ENCODE measurements at regions not wholly inside any gene's neighbourhood (a gene's known extent, or its start where the extent isn't known, plus 50 kb on each side); places are given as distances from the start of the nearest gene placed in this dataset.

DNA sequence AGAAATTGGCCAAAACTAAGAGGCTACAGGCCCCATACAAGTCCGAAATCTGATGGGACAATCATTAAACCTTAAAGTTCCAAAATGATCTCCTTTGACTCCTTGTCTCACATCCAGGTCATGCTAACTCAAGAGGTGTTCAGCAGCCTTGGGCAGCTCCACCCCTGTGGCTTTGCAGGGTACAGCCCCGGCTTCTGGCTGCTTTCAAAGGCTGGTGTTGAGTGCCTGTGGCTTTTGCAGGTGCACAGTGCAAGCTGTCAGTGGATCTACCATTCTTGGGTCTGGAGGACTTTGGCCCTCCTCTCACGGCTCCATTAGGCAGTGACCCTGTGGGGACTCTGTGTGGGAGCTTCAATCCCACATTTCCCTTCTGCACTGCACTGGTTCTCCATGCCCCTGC, 329.1 kb upstream of the MAD2L1 start:
- Mint-ChIP-seq H3K4me1 (no peaks in the 10 kb centered on the region), H3K9me3 (peaks cover 2% of the 10 kb centered on the region), H3K4me3 (no peak overlapping the region), H3K27me3 (ENCODE audit: low read depth) (no peaks in the 10 kb centered on the region), H3K27ac (ENCODE audit: unreplicated experiment) (no peak overlapping the region), H3K36me3 (ENCODE audit: low read depth) (no peaks in the 10 kb centered on the region)
- TF ChIP-seq, protein P1, sequence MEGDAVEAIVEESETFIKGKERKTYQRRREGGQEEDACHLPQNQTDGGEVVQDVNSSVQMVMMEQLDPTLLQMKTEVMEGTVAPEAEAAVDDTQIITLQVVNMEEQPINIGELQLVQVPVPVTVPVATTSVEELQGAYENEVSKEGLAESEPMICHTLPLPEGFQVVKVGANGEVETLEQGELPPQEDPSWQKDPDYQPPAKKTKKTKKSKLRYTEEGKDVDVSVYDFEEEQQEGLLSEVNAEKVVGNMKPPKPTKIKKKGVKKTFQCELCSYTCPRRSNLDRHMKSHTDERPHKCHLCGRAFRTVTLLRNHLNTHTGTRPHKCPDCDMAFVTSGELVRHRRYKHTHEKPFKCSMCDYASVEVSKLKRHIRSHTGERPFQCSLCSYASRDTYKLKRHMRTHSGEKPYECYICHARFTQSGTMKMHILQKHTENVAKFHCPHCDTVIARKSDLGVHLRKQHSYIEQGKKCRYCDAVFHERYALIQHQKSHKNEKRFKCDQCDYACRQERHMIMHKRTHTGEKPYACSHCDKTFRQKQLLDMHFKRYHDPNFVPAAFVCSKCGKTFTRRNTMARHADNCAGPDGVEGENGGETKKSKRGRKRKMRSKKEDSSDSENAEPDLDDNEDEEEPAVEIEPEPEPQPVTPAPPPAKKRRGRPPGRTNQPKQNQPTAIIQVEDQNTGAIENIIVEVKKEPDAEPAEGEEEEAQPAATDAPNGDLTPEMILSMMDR (conservative IDR thresholded peaks at IDR 0.05) = no peak
- DNase-seq (ENCODE audit: low read depth, low spot score) = no peak

DNA sequence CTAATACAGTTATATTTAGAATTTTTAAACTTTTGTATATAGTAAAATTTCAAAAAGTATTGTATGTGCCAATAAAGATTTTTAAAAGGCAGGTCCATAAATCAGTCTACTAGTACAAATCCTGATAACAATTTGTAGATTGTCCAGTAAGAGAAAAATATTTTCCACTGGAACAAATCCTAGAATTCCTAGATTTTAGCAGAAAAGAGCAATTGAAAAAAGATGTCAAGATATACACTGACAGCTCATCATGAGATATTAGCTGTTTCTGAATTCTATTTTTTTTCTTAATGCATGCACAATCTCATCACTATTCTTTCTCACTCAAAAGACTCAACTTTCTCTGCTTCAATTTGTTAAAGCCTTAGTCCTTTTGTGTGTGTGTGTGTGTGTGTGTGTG, 289.2 kb upstream of the MAD2L1 start:
- Mint-ChIP-seq H3K36me3 (ENCODE audit: low read depth) (no peaks in the 10 kb centered on the region), H3K9me3 (no peaks in the 10 kb centered on the region), H3K27ac (ENCODE audit: unreplicated experiment) (no peak overlapping the region), H3K4me1 (no peaks in the 10 kb centered on the region), H3K4me3 (no peak overlapping the region), H3K27me3 (ENCODE audit: low read depth) (no peaks in the 10 kb centered on the region)
- DNase-seq (ENCODE audit: low read depth, low spot score) = no peak
- TF ChIP-seq, protein P1 (conservative IDR thresholded peaks at IDR 0.05) = no peak

DNA sequence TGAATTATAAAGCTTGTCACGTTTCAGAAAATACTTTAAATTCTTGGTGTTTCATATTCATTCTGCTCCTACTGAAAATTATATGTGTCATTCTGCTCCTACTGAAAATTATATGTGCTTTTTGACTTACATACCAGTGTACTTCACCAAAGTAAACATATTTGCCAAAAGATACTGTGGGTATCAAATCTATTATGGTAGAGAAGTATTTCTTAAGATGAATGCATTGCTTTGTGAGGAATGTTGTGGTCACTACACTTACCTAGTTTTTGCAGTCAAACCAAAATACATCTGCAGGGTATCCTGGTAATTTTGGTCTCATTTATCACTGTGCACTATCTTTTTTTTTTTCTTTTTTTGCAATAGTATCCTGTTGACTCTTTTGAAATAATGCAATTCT, 287.7 kb upstream of the MAD2L1 start:
- H3K4me1 Mint-ChIP-seq = no peaks in the 10 kb centered on the region
- no peak overlapping the region for H3K27ac Mint-ChIP-seq (ENCODE audit: unreplicated experiment)
- no peak for DNase-seq (ENCODE audit: low read depth, low spot score)
- no peak overlapping the region for H3K4me3 Mint-ChIP-seq
- H3K9me3 Mint-ChIP-seq = no peaks in the 10 kb centered on the region
- no peaks in the 10 kb centered on the region for H3K27me3 Mint-ChIP-seq (ENCODE audit: low read depth)
- TF ChIP-seq, protein P1 (conservative IDR thresholded peaks at IDR 0.05) = no peak
- H3K36me3 Mint-ChIP-seq (ENCODE audit: low read depth) = no peaks in the 10 kb centered on the region

DNA sequence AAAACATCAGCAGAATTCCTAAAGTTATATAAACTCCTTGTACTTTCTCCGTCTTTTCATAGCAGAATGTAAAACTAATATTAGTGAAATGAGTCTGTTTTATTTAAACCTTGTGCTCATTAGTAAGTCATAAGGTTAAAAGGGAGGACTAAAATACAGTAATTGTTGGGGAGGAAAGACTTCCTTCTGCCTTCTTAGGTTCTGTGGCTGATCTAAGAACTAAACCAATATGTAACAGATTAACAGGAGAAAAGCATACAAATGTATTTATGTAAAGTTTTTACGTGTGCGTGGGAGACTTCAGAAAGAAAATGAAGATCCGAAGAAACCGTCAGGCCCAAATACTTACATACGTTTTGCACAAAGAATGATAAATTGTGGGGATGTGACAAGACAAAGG, 286.6 kb upstream of the MAD2L1 start:
- TF ChIP-seq, protein P1 (conservative IDR thresholded peaks at IDR 0.05) = no peak
- H3K36me3 Mint-ChIP-seq (ENCODE audit: low read depth) = no peaks in the 10 kb centered on the region
- H3K4me1 Mint-ChIP-seq = no peaks in the 10 kb centered on the region
- no peak overlapping the region for H3K27ac Mint-ChIP-seq (ENCODE audit: unreplicated experiment)
- H3K27me3 Mint-ChIP-seq (ENCODE audit: low read depth) = no peaks in the 10 kb centered on the region
- no peak for DNase-seq (ENCODE audit: low read depth, low spot score)
- no peaks in the 10 kb centered on the region for H3K9me3 Mint-ChIP-seq
- H3K4me3 Mint-ChIP-seq = no peak overlapping the region

DNA sequence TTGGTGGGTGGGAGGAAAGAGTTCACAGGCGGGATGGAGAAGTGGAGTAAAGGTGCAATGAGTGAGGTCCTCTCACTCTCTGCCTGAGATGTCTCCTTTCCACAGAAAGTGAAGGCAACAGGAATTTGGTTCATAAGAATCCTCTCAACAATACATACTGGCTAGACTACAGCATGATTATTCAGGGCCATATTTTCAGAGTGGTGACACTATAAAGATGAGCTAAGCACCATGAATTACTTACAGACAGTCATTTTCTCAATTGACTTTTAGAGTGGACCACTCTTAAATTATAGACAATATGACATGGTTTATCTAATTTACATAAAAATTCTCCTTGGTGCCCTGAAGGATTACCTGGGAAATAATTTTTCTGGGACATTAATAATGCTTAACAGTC, 286.1 kb upstream of the MAD2L1 start:
- H3K36me3 Mint-ChIP-seq (ENCODE audit: low read depth) = no peaks in the 10 kb centered on the region
- no peaks in the 10 kb centered on the region for H3K27me3 Mint-ChIP-seq (ENCODE audit: low read depth)
- H3K4me1 Mint-ChIP-seq = no peaks in the 10 kb centered on the region
- no peaks in the 10 kb centered on the region for H3K9me3 Mint-ChIP-seq
- H3K4me3 Mint-ChIP-seq = no peak overlapping the region
- DNase-seq (ENCODE audit: low read depth, low spot score) = no peak
- TF ChIP-seq, protein P1 (conservative IDR thresholded peaks at IDR 0.05) = no peak
- no peak overlapping the region for H3K27ac Mint-ChIP-seq (ENCODE audit: unreplicated experiment)

DNA sequence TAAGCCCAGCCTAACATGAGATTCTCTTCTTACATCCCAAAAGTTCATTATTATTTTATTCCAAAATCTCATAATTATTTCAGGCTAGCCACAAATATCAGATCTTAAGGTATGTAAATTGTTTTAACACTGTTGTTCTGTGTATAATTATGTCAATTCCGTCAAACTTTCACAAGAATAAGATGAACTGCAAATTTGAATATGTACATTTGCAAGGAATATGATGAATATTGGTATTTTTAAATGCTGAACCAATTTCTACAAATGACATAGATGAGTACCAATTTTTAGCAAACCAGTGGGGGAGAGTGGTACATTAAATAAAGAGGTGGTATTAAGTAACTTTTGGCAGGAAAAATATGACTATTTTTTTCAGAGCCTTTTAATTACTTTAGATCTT, 282.3 kb upstream of the MAD2L1 start:
- H3K36me3 Mint-ChIP-seq (ENCODE audit: low read depth) = no peaks in the 10 kb centered on the region
- no peaks in the 10 kb centered on the region for H3K4me1 Mint-ChIP-seq
- no peak overlapping the region for H3K27ac Mint-ChIP-seq (ENCODE audit: unreplicated experiment)
- no peaks in the 10 kb centered on the region for H3K9me3 Mint-ChIP-seq
- no peak for DNase-seq (ENCODE audit: low read depth, low spot score)
- H3K4me3 Mint-ChIP-seq = no peak overlapping the region
- no peaks in the 10 kb centered on the region for H3K27me3 Mint-ChIP-seq (ENCODE audit: low read depth)
- TF ChIP-seq, protein P1 (conservative IDR thresholded peaks at IDR 0.05) = no peak

All from neural crest cell (in vitro differentiated cells).